ENCODE measurements at regions not wholly inside any gene's neighbourhood (a gene's known extent, or its start where the extent isn't known, plus 50 kb on each side); places are given as distances from the start of the nearest gene placed in this dataset.

DNA sequence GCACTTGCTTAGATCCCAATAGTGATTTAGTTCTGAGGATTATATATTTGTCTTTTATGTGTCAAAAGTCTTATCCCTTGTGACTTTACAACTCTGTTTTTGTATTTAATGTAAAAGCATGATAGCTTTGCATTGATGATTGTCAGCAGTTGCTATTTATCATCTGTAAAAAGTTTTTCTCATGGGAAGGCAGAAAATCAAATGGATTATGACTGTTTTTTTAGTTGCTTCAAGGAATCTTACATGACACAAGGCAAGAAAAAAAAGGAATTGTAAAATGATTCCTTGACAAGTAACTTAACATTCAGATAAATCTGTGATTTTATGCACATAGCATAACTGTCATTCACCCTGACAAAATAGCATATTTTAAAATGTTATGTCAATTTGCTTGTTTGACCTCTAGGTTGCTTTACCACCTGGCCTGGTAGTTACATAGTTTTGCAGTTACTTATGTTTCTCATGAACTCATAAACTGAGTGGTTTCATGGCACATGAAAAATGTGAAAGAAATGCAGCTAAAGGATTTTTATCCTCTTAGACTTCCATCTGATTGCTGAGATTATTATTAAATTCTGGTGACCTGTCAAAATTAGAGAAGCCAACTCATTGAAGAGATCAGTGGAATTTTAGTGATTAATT lies 622.6 kb downstream of the ADGRL2 start:
- Histone ChIP-seq H3K27ac (no peak overlapping the region), H4K20me1 (no peaks in the 10 kb centered on the region), H3K27me3 (no peaks in the 10 kb centered on the region), H3K9ac (no peak overlapping the region), H3K4me2 (no peak overlapping the region), H3K4me3 (no peak overlapping the region), H3K36me3 (no peaks in the 10 kb centered on the region), H3K4me1 (no peaks in the 10 kb centered on the region), H3K9me3 (replicated peaks in 1 of 11) (no peaks in the 10 kb centered on the region)
- no peak for TF ChIP-seq Cebpa-rat (IDR thresholded peaks at IDR 0.05)

DNA sequence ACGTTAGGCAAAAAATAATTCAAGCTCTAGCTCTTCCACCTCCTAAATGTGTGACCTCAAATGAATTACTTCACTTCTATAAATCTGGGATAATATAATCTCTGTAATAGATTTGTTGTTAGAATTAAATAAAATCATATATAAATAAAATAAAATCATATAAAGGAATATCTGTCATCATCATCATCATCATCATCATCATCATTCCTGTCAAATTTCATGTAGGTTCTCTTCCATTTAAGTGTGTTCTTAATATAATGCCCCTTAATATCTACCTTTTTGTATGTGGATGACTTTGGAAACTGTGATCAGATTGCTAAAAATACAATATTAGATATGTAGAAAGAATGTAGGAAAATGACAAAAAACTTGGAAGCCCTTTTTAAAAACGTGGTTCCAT lies 621.0 kb downstream of the ADGRL2 start:
- Histone ChIP-seq H4K20me1 (no peaks in the 10 kb centered on the region), H3K9me3 (replicated peaks in 1 of 11) (no peaks in the 10 kb centered on the region), H3K4me3 (no peak overlapping the region), H3K4me2 (no peak overlapping the region), H3K27ac (no peak overlapping the region), H3K4me1 (no peaks in the 10 kb centered on the region), H3K36me3 (no peaks in the 10 kb centered on the region), H3K27me3 (no peaks in the 10 kb centered on the region), H3K9ac (no peak overlapping the region)
- TF ChIP-seq Cebpa-rat (IDR thresholded peaks at IDR 0.05) = no peak

DNA sequence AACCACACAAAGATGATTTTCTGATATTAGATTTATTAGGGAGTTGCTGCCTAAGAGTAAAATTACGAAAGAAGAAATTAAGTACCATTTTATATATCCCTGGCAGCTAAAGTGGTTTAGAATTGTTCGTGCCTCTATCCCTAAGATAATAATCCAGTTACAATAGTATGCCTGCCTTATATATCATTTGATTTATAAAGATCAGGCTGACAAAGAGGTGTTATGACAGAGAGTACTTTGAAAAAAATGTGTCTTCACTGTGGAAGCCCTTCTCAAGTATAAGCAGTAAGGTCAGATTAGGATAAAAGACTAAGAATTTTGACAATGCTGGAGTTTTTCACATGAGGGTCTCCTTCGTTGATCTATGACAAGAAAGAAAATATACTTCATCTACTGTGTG lies 619.9 kb downstream of the ADGRL2 start:
- no peak for TF ChIP-seq Cebpa-rat (IDR thresholded peaks at IDR 0.05)
- no peak overlapping the region for H3K4me2 ChIP-seq
- no peaks in the 10 kb centered on the region for H3K36me3 ChIP-seq
- no peaks in the 10 kb centered on the region for H3K9me3 ChIP-seq (replicated peaks in 1 of 11)
- H3K27ac ChIP-seq = no peak overlapping the region
- no peaks in the 10 kb centered on the region for H4K20me1 ChIP-seq
- H3K27me3 ChIP-seq = no peaks in the 10 kb centered on the region
- no peaks in the 10 kb centered on the region for H3K4me1 ChIP-seq
- no peak overlapping the region for H3K4me3 ChIP-seq
- no peak overlapping the region for H3K9ac ChIP-seq

DNA sequence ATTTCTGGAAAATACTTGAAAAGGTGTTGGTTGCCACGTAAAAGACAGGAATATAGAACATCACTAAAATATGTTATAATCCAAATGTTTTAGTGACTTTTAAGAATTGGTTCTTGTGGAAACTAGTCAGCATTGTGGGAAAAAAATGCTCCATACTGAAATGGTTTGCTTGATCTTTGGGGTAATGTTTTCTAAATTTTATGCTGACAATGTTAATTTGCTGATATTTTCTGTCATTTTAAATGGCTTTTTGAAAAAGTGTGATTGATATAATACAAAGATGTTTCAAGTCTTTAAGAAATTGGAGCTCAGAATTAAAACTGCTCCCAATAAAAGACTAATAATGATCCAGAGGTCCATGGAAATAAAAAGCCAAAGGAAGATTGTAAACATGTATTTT lies 610.9 kb downstream of the ADGRL2 start:
- H3K9ac ChIP-seq = no peak overlapping the region
- H3K36me3 ChIP-seq = no peaks in the 10 kb centered on the region
- H3K9me3 ChIP-seq (replicated peaks in 1 of 11) = no peaks in the 10 kb centered on the region
- no peak overlapping the region for H3K4me2 ChIP-seq
- H4K20me1 ChIP-seq = no peaks in the 10 kb centered on the region
- no peaks in the 10 kb centered on the region for H3K27me3 ChIP-seq
- no peak overlapping the region for H3K4me3 ChIP-seq
- TF ChIP-seq Cebpa-rat (IDR thresholded peaks at IDR 0.05) = no peak
- no peak overlapping the region for H3K27ac ChIP-seq
- H3K4me1 ChIP-seq = no peaks in the 10 kb centered on the region

DNA sequence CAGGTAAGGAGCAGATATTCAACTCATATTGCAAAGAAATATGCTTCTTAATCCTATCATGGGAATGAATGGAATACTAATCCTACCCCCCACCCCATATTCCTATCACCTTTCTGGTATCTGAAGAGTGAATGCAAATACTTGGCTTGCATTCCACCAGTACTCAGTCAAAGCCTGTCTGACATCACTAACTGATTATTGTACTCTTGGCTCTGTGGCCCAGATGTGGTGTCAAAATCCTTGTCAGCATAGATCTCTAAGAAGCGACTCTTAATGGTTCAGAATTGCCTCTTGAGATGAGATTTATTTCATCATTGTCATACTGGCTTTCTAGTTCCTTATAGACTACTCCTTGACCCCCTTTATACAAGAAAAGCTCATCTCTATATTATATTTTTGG lies 604.6 kb downstream of the ADGRL2 start:
- H3K4me1 ChIP-seq = peaks cover 0 to 6% (median 0%) of the 10 kb centered on the region in 10 experiments; a peak in 6 of 20 replicates
- no peak for TF ChIP-seq Cebpa-rat (IDR thresholded peaks at IDR 0.05)
- no peak overlapping the region for H3K27ac ChIP-seq
- no peak overlapping the region for H3K9ac ChIP-seq
- no peaks in the 10 kb centered on the region for H4K20me1 ChIP-seq
- no peaks in the 10 kb centered on the region for H3K36me3 ChIP-seq
- no peaks in the 10 kb centered on the region for H3K27me3 ChIP-seq
- H3K4me3 ChIP-seq = no peak overlapping the region
- H3K4me2 ChIP-seq = no peak overlapping the region
- no peaks in the 10 kb centered on the region for H3K9me3 ChIP-seq (replicated peaks in 1 of 11)

DNA sequence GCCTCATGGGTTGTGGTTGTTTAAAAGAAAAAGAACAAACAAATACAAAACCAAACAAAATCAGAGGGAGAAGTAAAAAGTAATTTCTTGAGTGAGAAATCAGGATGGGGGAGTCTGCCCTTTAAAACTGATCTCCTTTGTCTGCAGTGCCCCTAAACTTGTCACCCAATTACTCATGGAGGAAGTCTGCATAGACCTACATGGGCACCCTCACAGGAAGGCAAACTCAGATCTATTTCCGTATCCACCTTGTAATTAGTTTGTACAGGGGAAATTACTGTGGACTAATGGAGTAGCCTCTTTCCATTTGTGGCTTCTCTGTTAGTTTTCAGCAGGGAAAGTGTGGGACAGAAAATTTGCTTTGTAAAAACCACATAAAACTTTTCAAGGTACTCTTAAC lies 600.4 kb downstream of the ADGRL2 start:
- no peak overlapping the region for H3K9ac ChIP-seq
- TF ChIP-seq Cebpa-rat (IDR thresholded peaks at IDR 0.05) = no peak

DNA sequence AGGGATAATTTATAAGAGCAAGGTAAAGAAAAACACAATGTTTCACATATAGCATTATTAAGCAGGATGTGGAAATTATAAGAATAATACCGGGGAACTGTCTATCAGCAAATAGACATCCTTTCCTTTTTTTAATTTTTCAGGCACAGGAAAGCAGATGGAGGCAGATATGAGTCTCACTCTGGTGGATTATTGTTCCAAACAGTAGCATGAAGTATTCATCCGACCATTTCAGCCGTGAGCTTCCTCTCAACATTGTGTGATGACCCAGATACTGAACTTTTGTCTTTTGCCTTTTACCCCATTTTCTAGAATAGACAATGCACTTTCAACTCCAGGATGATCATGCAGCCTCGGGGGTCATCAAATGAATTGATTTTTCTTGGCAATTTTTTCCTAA lies 599.8 kb downstream of the ADGRL2 start:
- Histone ChIP-seq H3K36me3 (no peaks in the 10 kb centered on the region), H3K4me1 (peaks cover 0 to 20% (median 8%) of the 10 kb centered on the region in 10 experiments; a peak in 16 of 20 replicates), H3K9ac (no peak overlapping the region), H4K20me1 (no peaks in the 10 kb centered on the region), H3K4me2 (peak overlapping the region in 2 of 11 experiments; percentile 18 to 36; a peak in 1 of 22 replicates), H3K4me3 (no peak overlapping the region), H3K27ac (no peak overlapping the region), H3K9me3 (replicated peaks in 1 of 11) (peaks cover 0 to 25% (median 13%) of the 10 kb centered on the region in 11 experiments; a peak in 16 of 22 replicates), H3K27me3 (no peaks in the 10 kb centered on the region)
- TF ChIP-seq Cebpa-rat (IDR thresholded peaks at IDR 0.05) = no peak

More for the DNA sequence above, 600.4 kb downstream of the ADGRL2 start:
- Histone ChIP-seq H3K27ac (no peak overlapping the region), H3K4me2 (peak overlapping the region in 5 of 11 experiments; percentile 18 to 36 (median 32); a peak in 6 of 22 replicates), H3K4me1 (peaks cover 0 to 14% (median 2%) of the 10 kb centered on the region in 10 experiments; a peak in 11 of 20 replicates), H3K36me3 (no peaks in the 10 kb centered on the region), H3K9me3 (replicated peaks in 1 of 11) (peaks cover 0 to 20% (median 13%) of the 10 kb centered on the region in 11 experiments; a peak in 16 of 22 replicates), H3K4me3 (no peak overlapping the region), H3K27me3 (no peaks in the 10 kb centered on the region), H4K20me1 (no peaks in the 10 kb centered on the region)

DNA sequence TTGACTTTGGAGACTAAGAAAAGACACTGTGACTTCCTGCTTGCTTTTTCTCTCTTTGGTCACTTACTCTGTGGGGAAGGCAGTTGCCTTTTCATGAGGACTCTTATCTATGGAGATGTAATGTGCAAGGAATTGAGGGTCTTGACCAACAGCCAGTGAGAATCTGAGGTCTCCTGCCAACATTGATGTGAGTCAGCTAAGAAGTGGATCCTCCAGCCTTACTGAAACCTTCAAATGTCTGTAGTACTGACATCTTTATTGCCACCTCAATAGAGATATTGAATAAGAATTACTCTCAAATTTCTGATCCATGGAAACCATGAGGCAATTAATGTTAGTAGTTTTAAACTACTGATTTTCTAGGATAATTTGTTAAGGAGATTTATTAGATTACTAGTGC lies 598.4 kb downstream of the ADGRL2 start:
- Histone ChIP-seq H3K9ac (no peak overlapping the region), H4K20me1 (no peaks in the 10 kb centered on the region), H3K4me2 (no peak overlapping the region), H3K36me3 (no peaks in the 10 kb centered on the region), H3K4me3 (no peak overlapping the region), H3K4me1 (peaks cover 0 to 27% (median 8%) of the 10 kb centered on the region in 10 experiments; a peak in 16 of 20 replicates), H3K27ac (no peak overlapping the region), H3K9me3 (replicated peaks in 1 of 11) (peaks cover 0 to 33% (median 13%) of the 10 kb centered on the region in 11 experiments; a peak in 16 of 22 replicates), H3K27me3 (no peaks in the 10 kb centered on the region)
- no peak for TF ChIP-seq Cebpa-rat (IDR thresholded peaks at IDR 0.05)

DNA sequence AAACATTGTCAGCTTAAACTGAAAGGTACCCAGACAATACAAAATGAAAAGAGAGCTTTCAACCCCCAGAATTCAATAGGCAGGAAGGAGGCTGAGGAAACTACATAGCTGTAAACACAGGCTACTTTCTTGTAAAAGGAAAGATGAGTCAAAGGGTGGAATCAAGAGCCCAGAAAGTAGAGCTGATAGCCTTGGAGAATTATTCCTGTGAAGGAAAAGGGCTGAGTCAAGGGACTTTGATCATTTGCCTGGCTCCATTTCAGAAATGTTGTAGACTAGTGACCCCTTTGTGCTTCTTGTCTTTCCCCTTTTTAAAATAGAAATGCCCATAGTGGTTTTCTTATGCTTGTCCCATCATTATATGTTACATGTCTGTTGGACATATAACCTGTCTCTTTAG lies 597.6 kb downstream of the ADGRL2 start:
- Histone ChIP-seq H3K4me3 (no peak overlapping the region), H3K36me3 (no peaks in the 10 kb centered on the region), H3K4me1 (peaks cover 0 to 27% (median 8%) of the 10 kb centered on the region in 10 experiments; a peak in 16 of 20 replicates), H3K27me3 (no peaks in the 10 kb centered on the region), H3K9me3 (replicated peaks in 1 of 11) (peaks cover 0 to 33% (median 13%) of the 10 kb centered on the region in 11 experiments; a peak in 16 of 22 replicates), H3K9ac (no peak overlapping the region), H3K4me2 (no peak overlapping the region), H3K27ac (no peak overlapping the region), H4K20me1 (no peaks in the 10 kb centered on the region)
- TF ChIP-seq Cebpa-rat (IDR thresholded peaks at IDR 0.05) = no peak

DNA sequence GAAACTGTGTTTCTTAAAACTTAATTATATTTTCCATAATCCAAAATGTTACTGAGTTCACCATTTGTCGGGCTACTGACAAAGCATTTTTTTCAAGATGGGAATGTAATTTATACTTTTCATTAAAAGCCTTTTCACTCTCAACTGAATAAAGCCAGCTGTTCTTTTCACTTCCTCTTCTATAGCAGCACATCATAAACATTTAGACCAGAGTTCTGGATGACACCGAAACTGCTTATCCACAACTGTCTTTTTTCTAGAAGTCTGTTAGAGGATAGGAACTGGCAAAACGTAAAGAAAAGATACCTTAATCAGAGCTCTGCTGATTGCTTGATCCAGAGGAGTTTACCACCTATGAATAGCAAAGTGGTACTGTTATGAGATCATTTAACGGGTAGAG lies 594.7 kb downstream of the ADGRL2 start:
- TF ChIP-seq Cebpa-rat (IDR thresholded peaks at IDR 0.05) = no peak
- Histone ChIP-seq H3K9ac (peak overlapping the region in 1 of 11 experiments; percentile 25; a peak in 1 of 22 replicates), H3K9me3 (replicated peaks in 1 of 11) (peaks cover 0 to 33% (median 13%) of the 10 kb centered on the region in 11 experiments; a peak in 16 of 22 replicates), H3K4me1 (peaks cover 0 to 22% (median 8%) of the 10 kb centered on the region in 10 experiments; a peak in 16 of 20 replicates), H3K36me3 (no peaks in the 10 kb centered on the region), H4K20me1 (no peaks in the 10 kb centered on the region), H3K27ac (peak overlapping the region in 6 of 11 experiments; percentile 27 to 69 (median 46); a peak in 9 of 22 replicates), H3K4me3 (no peak overlapping the region), H3K27me3 (no peaks in the 10 kb centered on the region), H3K4me2 (peak overlapping the region; percentile 26 to 60 (median 38); a peak in 18 of 22 replicates)
